ENCODE measurements at regions not wholly inside any gene's neighbourhood (a gene's known extent, or its start where the extent isn't known, plus 50 kb on each side); places are given as distances from the start of the nearest gene placed in this dataset.

- TF ChIP-seq GATA2 (IDR thresholded peaks at IDR 0.05; ENCODE audit: low read depth, low read length) = no peak
- TF ChIP-seq GATA3 (IDR thresholded peaks at IDR 0.05; ENCODE audit: low read depth, low read length) = no peak
These were observed 109.6 kb upstream of the CARMIL1 start for GRCh38 chr6:25169553-25169952.
